Erythroblast (primary cell): ENCODE measurements at regions not wholly inside any gene's neighbourhood (a gene's known extent, or its start where the extent isn't known, plus 50 kb on each side); places are given as distances from the start of the nearest gene placed in this dataset.

Experiments used
- GATA1 ChIP-seq: IDR thresholded peaks from 2 replicates; pipeline ENCODE4 v1.6.1; 2011; ENCODE audit warnings: low read depth, mild to moderate bottlenecking, control low read depth, low read length, moderate library complexity
- POLR2A ChIP-seq: IDR thresholded peaks from 2 replicates; pipeline ENCODE4 v1.6.1; 2011; ENCODE audit warnings: mild to moderate bottlenecking, low read length

GRCh38 chrX:10892621-10893225, 218.4 kb upstream of the HCCS start:
- TF ChIP-seq POLR2A (no peak), GATA1 (no peak)
